Smooth muscle cell (in vitro differentiated cells): ENCODE measurements at regions not wholly inside any gene's neighbourhood (a gene's known extent, or its start where the extent isn't known, plus 50 kb on each side); places are given as distances from the start of the nearest gene placed in this dataset.

Experiments used
- DNase-seq: peaks from one replicate; lab custom pipeline; 2025; ENCODE audit not compliant: unreplicated experiment; lab: John Stamatoyannopoulos, UW
- H2AFZ ChIP-seq: fragments of 200-600 bp; sonication (generic); 2 replicates; pipeline ENCODE4 v1.6.0; 2016; ENCODE audit warnings: antibody characterized with exemption, low read depth, mild to moderate bottlenecking
- H3F3A ChIP-seq: fragments of 200-600 bp; sonication (generic); 2 replicates; pipeline ENCODE4 v1.6.0; 2017; ENCODE audit warnings: antibody characterized with exemption, low read depth
- H3K27ac ChIP-seq: fragments of 200-600 bp; sonication (generic); 2 replicates; pipeline ENCODE4 v1.5.1; 2016; ENCODE audit warnings: low read depth, mild to moderate bottlenecking
- H3K27me3 ChIP-seq: fragments of 200-600 bp; sonication (generic); 2 replicates; pipeline ENCODE4 v1.6.1; 2016; ENCODE audit warnings: low read depth, mild to moderate bottlenecking
- H3K36me3 ChIP-seq: fragments of 200-600 bp; sonication (generic); 2 replicates; pipeline ENCODE4 v1.5.1; 2016; ENCODE audit warnings: low read depth
- H3K4me1 ChIP-seq: fragments of 200-600 bp; sonication (generic); 2 replicates; pipeline ENCODE4 v1.5.1; 2016; ENCODE audit warnings: low read depth
- H3K4me2 ChIP-seq: fragments of 200-600 bp; sonication (generic); 2 replicates; pipeline ENCODE4 v1.6.0; 2016; ENCODE audit warnings: mild to moderate bottlenecking
- H3K4me3 ChIP-seq: fragments of 200-600 bp; sonication (generic); 2 replicates; pipeline ENCODE4 v1.5.1; 2016; ENCODE audit warnings: mild to moderate bottlenecking
- H3K79me2 ChIP-seq: fragments of 200-600 bp; sonication (generic); 2 replicates; pipeline ENCODE4 v1.6.0; 2016; ENCODE audit warnings: low read depth, mild to moderate bottlenecking
- H3K9ac ChIP-seq: fragments of 200-600 bp; sonication (generic); 2 replicates; pipeline ENCODE4 v1.6.0; 2016; ENCODE audit warnings: low read depth
- H3K9me3 ChIP-seq: fragments of 200-600 bp; sonication (generic); replicated peaks from 2 replicates; pipeline ENCODE4 v1.5.1; 2016; ENCODE audit warnings: low read depth
- H4K20me1 ChIP-seq: fragments of 200-600 bp; sonication (generic); 2 replicates; pipeline ENCODE4 v1.6.0; 2016; ENCODE audit warnings: low read depth
- CTCF ChIP-seq: fragments of 200-600 bp; sonication (generic); IDR thresholded peaks from 2 replicates; pipeline ENCODE4 v1.5.1; 2017; ENCODE audit warnings: borderline replicate concordance, mild to moderate bottlenecking, antibody characterized with exemption; ENCODE audit not compliant: insufficient read depth, poor library complexity, severe bottlenecking
- WGBS: methylation state at CpG from one replicate; pipeline ENCODE4 v1.1.7; 2016; ENCODE audit warnings: low lambda C conversion rate; 5-methylcytosine and 5-hydroxymethylcytosine counted together

- H3K79me2 ChIP-seq = no peaks in the 10 kb centered on the region
- no peak overlapping the region for H3K4me2 ChIP-seq
- no peaks in the 10 kb centered on the region for H3F3A ChIP-seq
- no peaks in the 10 kb centered on the region for H3K9me3 ChIP-seq
- no peaks in the 10 kb centered on the region for H3K36me3 ChIP-seq
- no peak overlapping the region for H3K27ac ChIP-seq
- no peak for DNase-seq
- H3K27me3 ChIP-seq = no peaks in the 10 kb centered on the region
- no peaks in the 10 kb centered on the region for H3K4me1 ChIP-seq
- no peak overlapping the region for H3K9ac ChIP-seq
- H4K20me1 ChIP-seq = no peaks in the 10 kb centered on the region
- no peak overlapping the region for H2AFZ ChIP-seq
- 98% methylated on average over 2 of the region's 2 CpGs for WGBS
- H3K4me3 ChIP-seq = no peak overlapping the region
- no peak for TF ChIP-seq CTCF
Observed at GRCh38 chr4:43567644-43568043, 675.1 kb downstream of the GRXCR1 start.

GRCh38 chr4:43586813-43587212 is 694.3 kb downstream of the GRXCR1 start:
- H3K9ac ChIP-seq = no peak overlapping the region
- no peak overlapping the region for H3K4me2 ChIP-seq
- no peak for TF ChIP-seq CTCF
- H2AFZ ChIP-seq = no peak overlapping the region
- H3K9me3 ChIP-seq = no peaks in the 10 kb centered on the region
- no peak overlapping the region for H3K27ac ChIP-seq
- no peaks in the 10 kb centered on the region for H3K27me3 ChIP-seq
- H3K79me2 ChIP-seq = no peaks in the 10 kb centered on the region
- WGBS = 76% methylated on average over 4 of the region's 4 CpGs
- no peaks in the 10 kb centered on the region for H3K4me1 ChIP-seq
- H3K4me3 ChIP-seq = no peak overlapping the region
- DNase-seq = no peak
- no peaks in the 10 kb centered on the region for H4K20me1 ChIP-seq
- no peaks in the 10 kb centered on the region for H3K36me3 ChIP-seq
- H3F3A ChIP-seq = no peaks in the 10 kb centered on the region

GRCh38 chr4:43587758-43588157 is 695.2 kb downstream of the GRXCR1 start:
- Histone ChIP-seq H3K27me3 (no peaks in the 10 kb centered on the region), H3K79me2 (no peaks in the 10 kb centered on the region), H3K4me3 (no peak overlapping the region), H4K20me1 (no peaks in the 10 kb centered on the region), H3K27ac (no peak overlapping the region), H3K4me1 (no peaks in the 10 kb centered on the region), H3K9me3 (no peaks in the 10 kb centered on the region), H2AFZ (no peak overlapping the region), H3K9ac (no peak overlapping the region), H3K36me3 (no peaks in the 10 kb centered on the region), H3K4me2 (no peak overlapping the region), H3F3A (no peaks in the 10 kb centered on the region)
- WGBS = 92% methylated on average over 8 of the region's 8 CpGs
- no peak for DNase-seq
- TF ChIP-seq CTCF = no peak

DNA sequence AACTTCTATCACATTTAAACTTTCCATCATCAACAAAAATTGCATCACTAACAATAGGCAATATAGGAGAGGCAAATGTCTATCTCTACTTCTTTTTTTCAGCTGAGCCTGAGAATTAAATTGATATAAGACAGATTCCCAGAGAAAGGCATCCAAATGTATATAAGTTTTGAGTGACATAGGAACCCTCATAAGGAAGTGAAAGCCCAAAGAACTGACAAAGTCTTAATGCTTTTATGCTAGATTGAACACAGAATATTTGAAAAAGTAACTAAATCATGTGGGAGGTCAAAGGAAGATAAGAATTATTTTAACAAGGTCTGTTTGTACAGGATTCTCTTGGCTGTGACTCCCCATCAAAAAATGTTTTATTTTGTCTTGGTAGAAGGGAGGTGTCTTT is 714.9 kb downstream of the GRXCR1 start:
- H3K4me3 ChIP-seq = no peak overlapping the region
- H3K4me1 ChIP-seq = no peaks in the 10 kb centered on the region
- no peak overlapping the region for H3K9ac ChIP-seq
- no peaks in the 10 kb centered on the region for H3K36me3 ChIP-seq
- no peak overlapping the region for H2AFZ ChIP-seq
- no peak for DNase-seq
- H3F3A ChIP-seq = no peaks in the 10 kb centered on the region
- H3K27ac ChIP-seq = no peak overlapping the region
- H3K4me2 ChIP-seq = no peak overlapping the region
- H4K20me1 ChIP-seq = no peaks in the 10 kb centered on the region
- no peaks in the 10 kb centered on the region for H3K27me3 ChIP-seq
- no peaks in the 10 kb centered on the region for H3K9me3 ChIP-seq
- H3K79me2 ChIP-seq = no peaks in the 10 kb centered on the region
- TF ChIP-seq CTCF = no peak
